Keratinocyte (primary cell): ENCODE measurements at regions not wholly inside any gene's neighbourhood (a gene's known extent, or its start where the extent isn't known, plus 50 kb on each side); places are given as distances from the start of the nearest gene placed in this dataset.

Source experiments
- DNase-seq: peaks from one replicate; pipeline ENCODE4 v3.0.0-alpha.2; 2011; ENCODE audit warnings: low read depth, missing footprints, low spot score
- FAIRE-seq: peaks from 2 replicates; lab custom pipeline; 2011; peaks lifted over from hg19 to GRCh38; lab: Jason Lieb, UNC
- H2AFZ ChIP-seq: 2 replicates; pipeline ENCODE4 v1.6.0; 2012; ENCODE audit warnings: low read length, control low read depth, inconsistent platforms; ENCODE audit not compliant: control insufficient read depth
- H3K27ac ChIP-seq: 2 replicates; pipeline ENCODE4 v1.5.1; 2011; ENCODE audit warnings: low read length; ENCODE audit not compliant: control insufficient read depth, insufficient read depth
- H3K27me3 ChIP-seq: 3 replicates; pipeline ENCODE4 v1.6.0; 2011; ENCODE audit warnings: low read length; ENCODE audit not compliant: control insufficient read depth, insufficient read depth; ENCODE audit errors: extremely low read depth
- H3K36me3 ChIP-seq, 2 experiments: 2 replicates in 1 of 2; 3 replicates in 1 of 2; pipeline ENCODE4 v1.5.1; 2011; ENCODE audit warnings: low read length in 2 of 2, mild to moderate bottlenecking in 1 of 2; ENCODE audit not compliant: control insufficient read depth in 2 of 2, insufficient read depth in 2 of 2; ENCODE audit errors: extremely low read depth in 1 of 2
- H3K4me1 ChIP-seq: 3 replicates; pipeline ENCODE4 v1.5.1; 2011; ENCODE audit warnings: low read length; ENCODE audit not compliant: control insufficient read depth, insufficient read depth; ENCODE audit errors: extremely low read depth
- H3K4me2 ChIP-seq: 3 replicates; pipeline ENCODE4 v1.6.0; 2011; ENCODE audit warnings: low read depth, low read length; ENCODE audit not compliant: control insufficient read depth, insufficient read depth; ENCODE audit errors: extremely low read depth
- H3K4me3 ChIP-seq, 3 experiments: fragments of 200-600 bp in 1 of 3; sonication (generic) in 1 of 3; 2 replicates in 2 of 3; 3 replicates in 1 of 3; pipeline ENCODE4 v1.5.1; 2011 to 2016; ENCODE audit warnings: low read length in 3 of 3, mild to moderate bottlenecking in 3 of 3, control low read depth in 2 of 3, inconsistent platforms in 1 of 3, low read depth in 1 of 3, mixed read lengths in 1 of 3, mixed run types in 1 of 3, moderate library complexity in 1 of 3; ENCODE audit not compliant: control insufficient read depth in 2 of 3, insufficient read depth in 2 of 3; ENCODE audit errors: extremely low read depth in 1 of 3
- H3K79me2 ChIP-seq: 2 replicates; pipeline ENCODE4 v1.6.0; 2012; ENCODE audit warnings: low read length; ENCODE audit not compliant: control insufficient read depth, insufficient read depth
- H3K9ac ChIP-seq: 3 replicates; pipeline ENCODE4 v1.6.0; 2011; ENCODE audit warnings: low read length; ENCODE audit not compliant: control insufficient read depth, insufficient read depth; ENCODE audit errors: extremely low read depth
- H3K9me1 ChIP-seq: 3 replicates; pipeline ENCODE4 v1.6.0; 2011; ENCODE audit warnings: low read length; ENCODE audit not compliant: control insufficient read depth, insufficient read depth; ENCODE audit errors: extremely low read depth
- H3K9me3 ChIP-seq: 2 replicates; pipeline ENCODE4 v1.5.1; 2012; ENCODE audit warnings: low read depth, low read length; ENCODE audit not compliant: control insufficient read depth
- H4K20me1 ChIP-seq: 3 replicates; pipeline ENCODE4 v1.6.0; 2011; ENCODE audit warnings: low read length; ENCODE audit not compliant: control insufficient read depth, insufficient read depth; ENCODE audit errors: extremely low read depth
- CTCF ChIP-seq, 3 experiments: IDR thresholded peaks in 1 of 3; conservative IDR thresholded peaks in 1 of 3; optimal IDR thresholded peaks in 1 of 3; 2 replicates in 2 of 3; 3 replicates in 1 of 3; pipeline versions ENCODE3 to v1.5.1; 2011; ENCODE audit warnings: low read length in 3 of 3, mild to moderate bottlenecking in 3 of 3, moderate library complexity in 2 of 3, control low read depth in 1 of 3, inconsistent platforms in 1 of 3; ENCODE audit not compliant: insufficient read depth in 2 of 3; ENCODE audit errors: extremely low read depth in 1 of 3
- EZH2 ChIP-seq: IDR thresholded peaks from one replicate; pipeline ENCODE4 v1.6.1; 2012; ENCODE audit warnings: inconsistent platforms, mild to moderate bottlenecking, low read length, moderate library complexity
- dilution Hi-C: fragments of 300-500 bp; cut with MboI; formaldehyde crosslinking; loops from one replicate; pipeline ENCODE4 v1.7.0; 2020; ENCODE audit warnings: low sequenced_read_pairs; ENCODE audit not compliant: extremely low pct_ligation_motif_present

- Histone ChIP-seq H3K9me1 (no peaks in the 10 kb centered on the region), H3K4me2 (no peak overlapping the region), H3K4me1 (no peaks in the 10 kb centered on the region), H2AFZ (no peak overlapping the region), H3K9me3 (no peaks in the 10 kb centered on the region), H3K4me3 (no peak overlapping the region), H3K27ac (no peak overlapping the region), H4K20me1 (no peaks in the 10 kb centered on the region), H3K79me2 (no peaks in the 10 kb centered on the region), H3K36me3 (no peaks in the 10 kb centered on the region), H3K27me3 (no peaks in the 10 kb centered on the region), H3K9ac (no peak overlapping the region)
- no peak for DNase-seq
- FAIRE-seq = no peak
- dilution Hi-C loops = no loop called here
- TF ChIP-seq EZH2 (no peak), CTCF (optimal IDR thresholded peaks at IDR 0.05 in 1 of 3, IDR thresholded peaks at IDR 0.05 in 1 of 3, conservative IDR thresholded peaks at IDR 0.05 in 1 of 3; ENCODE audit: extremely low read depth in 1 of 3, insufficient read depth in 2 of 3, low read length in 3 of 3) (no peak)
These were observed 1118.8 kb upstream of the TMPRSS15 start for GRCh38 chr21:19522381-19522780.

- Histone ChIP-seq H3K4me2 (no peak overlapping the region), H3K4me1 (no peaks in the 10 kb centered on the region), H3K27me3 (no peaks in the 10 kb centered on the region), H3K79me2 (no peaks in the 10 kb centered on the region), H3K36me3 (no peaks in the 10 kb centered on the region), H3K27ac (no peak overlapping the region), H2AFZ (no peak overlapping the region), H3K9me3 (no peaks in the 10 kb centered on the region), H3K4me3 (no peak overlapping the region), H4K20me1 (no peaks in the 10 kb centered on the region), H3K9me1 (no peaks in the 10 kb centered on the region), H3K9ac (no peak overlapping the region)
- dilution Hi-C loops = no loop called here
- no peak for TF ChIP-seq EZH2
- no peak for TF ChIP-seq CTCF (optimal IDR thresholded peaks at IDR 0.05 in 1 of 3, IDR thresholded peaks at IDR 0.05 in 1 of 3, conservative IDR thresholded peaks at IDR 0.05 in 1 of 3; ENCODE audit: extremely low read depth in 1 of 3, insufficient read depth in 2 of 3, low read length in 3 of 3)
- DNase-seq (no peak), FAIRE-seq (no peak)
These were observed 1119.5 kb upstream of the TMPRSS15 start for GRCh38 chr21:19523061-19523460.
